Keratinocyte (primary cell): ENCODE measurements at regions not wholly inside any gene's neighbourhood (a gene's known extent, or its start where the extent isn't known, plus 50 kb on each side); places are given as distances from the start of the nearest gene placed in this dataset.

Experiments used
- EZH2 ChIP-seq: IDR thresholded peaks from one replicate; pipeline ENCODE4 v1.6.1; 2012; ENCODE audit warnings: inconsistent platforms, mild to moderate bottlenecking, low read length, moderate library complexity
- TF ChIP-seq, protein P1 (sequence below), 3 experiments: IDR thresholded peaks in 1 of 3; conservative IDR thresholded peaks in 1 of 3; optimal IDR thresholded peaks in 1 of 3; 2 replicates in 2 of 3; 3 replicates in 1 of 3; pipeline versions ENCODE3 to v1.5.1; 2011; ENCODE audit warnings: low read length in 3 of 3, mild to moderate bottlenecking in 3 of 3, moderate library complexity in 2 of 3, control low read depth in 1 of 3, inconsistent platforms in 1 of 3; ENCODE audit not compliant: insufficient read depth in 2 of 3; ENCODE audit errors: extremely low read depth in 1 of 3

DNA sequence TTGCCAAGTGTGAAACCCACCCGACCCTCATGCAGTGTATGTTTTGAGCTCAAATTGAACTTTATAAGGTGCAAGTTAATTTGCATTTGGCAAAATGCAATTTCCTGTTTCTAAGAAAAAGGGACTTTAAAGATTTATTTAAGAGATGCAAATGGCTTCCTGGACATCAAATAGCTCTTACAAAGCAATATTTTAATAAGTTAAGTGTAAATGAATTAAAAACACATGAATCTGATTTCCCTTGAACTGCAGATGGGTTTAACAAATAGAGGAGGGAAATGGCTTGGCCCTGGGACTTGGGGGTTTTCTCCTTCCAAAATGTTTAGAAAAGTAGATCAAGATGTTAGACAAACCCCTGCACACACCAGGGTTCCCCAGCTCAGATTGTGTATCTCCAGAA, 116.0 kb downstream of the EN1 start:
- TF ChIP-seq EZH2: no peak
- TF ChIP-seq, protein P1, sequence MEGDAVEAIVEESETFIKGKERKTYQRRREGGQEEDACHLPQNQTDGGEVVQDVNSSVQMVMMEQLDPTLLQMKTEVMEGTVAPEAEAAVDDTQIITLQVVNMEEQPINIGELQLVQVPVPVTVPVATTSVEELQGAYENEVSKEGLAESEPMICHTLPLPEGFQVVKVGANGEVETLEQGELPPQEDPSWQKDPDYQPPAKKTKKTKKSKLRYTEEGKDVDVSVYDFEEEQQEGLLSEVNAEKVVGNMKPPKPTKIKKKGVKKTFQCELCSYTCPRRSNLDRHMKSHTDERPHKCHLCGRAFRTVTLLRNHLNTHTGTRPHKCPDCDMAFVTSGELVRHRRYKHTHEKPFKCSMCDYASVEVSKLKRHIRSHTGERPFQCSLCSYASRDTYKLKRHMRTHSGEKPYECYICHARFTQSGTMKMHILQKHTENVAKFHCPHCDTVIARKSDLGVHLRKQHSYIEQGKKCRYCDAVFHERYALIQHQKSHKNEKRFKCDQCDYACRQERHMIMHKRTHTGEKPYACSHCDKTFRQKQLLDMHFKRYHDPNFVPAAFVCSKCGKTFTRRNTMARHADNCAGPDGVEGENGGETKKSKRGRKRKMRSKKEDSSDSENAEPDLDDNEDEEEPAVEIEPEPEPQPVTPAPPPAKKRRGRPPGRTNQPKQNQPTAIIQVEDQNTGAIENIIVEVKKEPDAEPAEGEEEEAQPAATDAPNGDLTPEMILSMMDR (optimal IDR thresholded peaks at IDR 0.05 in 1 of 3, IDR thresholded peaks at IDR 0.05 in 1 of 3, conservative IDR thresholded peaks at IDR 0.05 in 1 of 3; ENCODE audit: extremely low read depth in 1 of 3, insufficient read depth in 2 of 3, low read length in 3 of 3): no peak
